AG04449 (cell line): ENCODE measurements at regions not wholly inside any gene's neighbourhood (a gene's known extent, or its start where the extent isn't known, plus 50 kb on each side); places are given as distances from the start of the nearest gene placed in this dataset.

ENCODE experiments used
- CTCF ChIA-PET: fragments of 350-600 bp; formaldehyde crosslinking; extraction: SDS; loops from one replicate; lab custom pipeline; 2021; ENCODE audit warnings: antibody characterized with exemption; lab: Yijun Ruan, JAX
- POLR2A ChIA-PET: fragments of 400-600, 350-600 bp; formaldehyde crosslinking; extraction: SDS; loops from one replicate; lab custom pipeline; 2020; ENCODE audit warnings: antibody characterized with exemption, inconsistent platforms; lab: Yijun Ruan, JAX
- DNase-seq: peaks from one replicate; pipeline ENCODE4 v3.0.0-alpha.2; 2010; ENCODE audit warnings: low read depth, low spot score
- H3K4me3 ChIP-seq: 2 replicates; pipeline ENCODE4 v1.5.1; 2011; ENCODE audit warnings: low read depth, mild to moderate bottlenecking, control low read depth, low read length
- TF ChIP-seq, protein P1 (sequence below): IDR thresholded peaks from one replicate; pipeline ENCODE4 v1.5.1; 2011; ENCODE audit warnings: mild to moderate bottlenecking, moderate library complexity, low read length, control low read depth, inconsistent platforms; ENCODE audit not compliant: insufficient read depth; ENCODE audit errors: missing control alignments

- TF ChIP-seq, protein P1, sequence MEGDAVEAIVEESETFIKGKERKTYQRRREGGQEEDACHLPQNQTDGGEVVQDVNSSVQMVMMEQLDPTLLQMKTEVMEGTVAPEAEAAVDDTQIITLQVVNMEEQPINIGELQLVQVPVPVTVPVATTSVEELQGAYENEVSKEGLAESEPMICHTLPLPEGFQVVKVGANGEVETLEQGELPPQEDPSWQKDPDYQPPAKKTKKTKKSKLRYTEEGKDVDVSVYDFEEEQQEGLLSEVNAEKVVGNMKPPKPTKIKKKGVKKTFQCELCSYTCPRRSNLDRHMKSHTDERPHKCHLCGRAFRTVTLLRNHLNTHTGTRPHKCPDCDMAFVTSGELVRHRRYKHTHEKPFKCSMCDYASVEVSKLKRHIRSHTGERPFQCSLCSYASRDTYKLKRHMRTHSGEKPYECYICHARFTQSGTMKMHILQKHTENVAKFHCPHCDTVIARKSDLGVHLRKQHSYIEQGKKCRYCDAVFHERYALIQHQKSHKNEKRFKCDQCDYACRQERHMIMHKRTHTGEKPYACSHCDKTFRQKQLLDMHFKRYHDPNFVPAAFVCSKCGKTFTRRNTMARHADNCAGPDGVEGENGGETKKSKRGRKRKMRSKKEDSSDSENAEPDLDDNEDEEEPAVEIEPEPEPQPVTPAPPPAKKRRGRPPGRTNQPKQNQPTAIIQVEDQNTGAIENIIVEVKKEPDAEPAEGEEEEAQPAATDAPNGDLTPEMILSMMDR: no peak
- ChIA-PET CTCF (no interaction called here), POLR2A (no interaction called here)
These were observed 81.4 kb upstream of the SPAG17 start for GRCh38 chr1:118266436-118266835.

GRCh38 chr1:118264343-118264742, 79.3 kb upstream of the SPAG17 start:
- TF ChIP-seq, protein P1: no peak
- H3K4me3 ChIP-seq: no peak overlapping the region
- DNase-seq: no peak
- CTCF ChIA-PET: interaction anchor here (1.6 kb wide), 1 partner anchor 10 kb away, joined by 5 read pairs; no protein-coding TSS in a partner anchor
- POLR2A ChIA-PET: no interaction called here

More at GRCh38 chr1:118266436-118266835, 81.4 kb upstream of the SPAG17 start:
- no peak for DNase-seq
- no peak overlapping the region for H3K4me3 ChIP-seq

- no peak for DNase-seq
- ChIA-PET POLR2A (no interaction called here), CTCF (interaction anchor here (0.8 kb wide), 1 partner anchor 9 kb away, joined by 3 read pairs; no protein-coding TSS in a partner anchor)
- TF ChIP-seq, protein P1: no peak
- no peak overlapping the region for H3K4me3 ChIP-seq
These were observed 77.8 kb upstream of the SPAG17 start for GRCh38 chr1:118262865-118263264.

- H3K4me3 ChIP-seq: no peak overlapping the region
- POLR2A ChIA-PET: no interaction called here
- CTCF ChIA-PET: interaction anchor here (1.7 kb wide), 1 partner anchor 12 kb away, joined by 4 read pairs; no protein-coding TSS in a partner anchor
- no peak for DNase-seq
- TF ChIP-seq, protein P1: no peak
These were observed 73.9 kb upstream of the SPAG17 start for GRCh38 chr1:118258975-118259374.

DNA sequence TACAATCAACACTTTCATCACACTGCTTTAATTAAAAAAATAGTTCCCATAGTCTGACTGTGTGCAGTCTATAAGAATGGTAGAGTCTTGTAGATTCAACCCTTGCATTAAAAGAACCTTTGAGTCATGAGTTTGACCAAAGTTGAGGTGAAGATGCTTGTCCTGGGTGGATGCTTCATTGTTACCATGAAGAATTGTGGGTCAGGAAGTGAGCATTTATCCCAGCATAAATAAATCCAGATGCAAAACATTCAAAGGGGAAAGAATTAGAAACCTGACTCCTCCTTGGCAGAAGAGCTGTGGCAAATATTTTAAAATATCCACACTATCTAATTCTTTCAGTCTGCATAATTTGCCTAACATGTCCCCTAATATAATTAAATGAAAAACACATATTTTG, 72.9 kb upstream of the SPAG17 start:
- TF ChIP-seq, protein P1: no peak
- POLR2A ChIA-PET: no interaction called here
- DNase-seq: no peak

GRCh38 chr1:118254491-118255425, 69.7 kb upstream of the SPAG17 start:
- ChIA-PET CTCF (interaction anchor here (1.0 to 1.9 kb wide), 2 partner anchors 8 to 10 kb away, joined by 3 to 5 read pairs; no protein-coding TSS in a partner anchor), POLR2A (no interaction called here)
- H3K4me3 ChIP-seq: no peak overlapping the region
- DNase-seq: no peak
- TF ChIP-seq, protein P1: no peak

More for the DNA sequence above, 72.9 kb upstream of the SPAG17 start:
- CTCF ChIA-PET: no interaction called here
- no peak overlapping the region for H3K4me3 ChIP-seq
